Stimulated activated CD4-positive, alpha-beta T cell treated with anti-CD3 and anti-CD28 coated beads, Interleukin-12 subunit alpha, Interleukin-12 subunit beta, amount 100 ng/mL, for 24 hours (primary cell): ENCODE measurements at regions not wholly inside any gene's neighbourhood (a gene's known extent, or its start where the extent isn't known, plus 50 kb on each side); places are given as distances from the start of the nearest gene placed in this dataset.
"Not testable (repeated sequence)": the region's sequence is repeated elsewhere in the genome, so short reads cannot be mapped to it uniquely, and the experiment has no call there.

Source experiments
- DNase-seq, 2 experiments: peaks; one replicate each; pipeline ENCODE4 v3.0.0-alpha.2; 2020; ENCODE audit warnings: low read depth in 2 of 2

GRCh38 chr20:47989957-47990356, 204.7 kb upstream of the SULF2 start:
- DNase-seq, result no peak

- DNase-seq, result no peak
Observed at GRCh38 chr20:47988676-47989075, 203.4 kb upstream of the SULF2 start.

GRCh38 chr20:47985092-47985850, 200.0 kb upstream of the SULF2 start:
- DNase-seq, result no peak

- DNase-seq, result no peak
Observed at GRCh38 chr20:47984437-47984836, 199.2 kb upstream of the SULF2 start.

GRCh38 chr20:47983642-47984041, 198.4 kb upstream of the SULF2 start:
- not testable (repeated sequence) for DNase-seq

GRCh38 chr20:47982574-47983360, 197.5 kb upstream of the SULF2 start:
- DNase-seq, result no peak

GRCh38 chr20:47981222-47981621, 195.9 kb upstream of the SULF2 start:
- DNase-seq, result no peak

- no peak for DNase-seq
Observed at GRCh38 chr20:47980336-47981177, 195.3 kb upstream of the SULF2 start.

GRCh38 chr20:47979361-47980095, 194.2 kb upstream of the SULF2 start:
- DNase-seq, result not testable (repeated sequence)

GRCh38 chr20:47978428-47979120, 193.3 kb upstream of the SULF2 start:
- not testable (repeated sequence) for DNase-seq

GRCh38 chr20:47977789-47978252, 192.5 kb upstream of the SULF2 start:
- DNase-seq, result not testable (repeated sequence)

- DNase-seq, result not testable (repeated sequence)
Observed at GRCh38 chr20:47977017-47977788, 191.9 kb upstream of the SULF2 start.

- no peak for DNase-seq
Observed at GRCh38 chr20:47974234-47974878, 189.1 kb upstream of the SULF2 start.

GRCh38 chr20:47973519-47974233, 188.4 kb upstream of the SULF2 start:
- no peak for DNase-seq

- DNase-seq, result no peak
Observed at GRCh38 chr20:47972916-47973309, 187.6 kb upstream of the SULF2 start.

- DNase-seq, result not testable (repeated sequence)
Observed at GRCh38 chr20:47972297-47972915, 187.1 kb upstream of the SULF2 start.

- DNase-seq, result no peak
Observed at GRCh38 chr20:47971058-47971791, 185.9 kb upstream of the SULF2 start.
